Pancreas (tissue), 10 donors: ENCODE measurements at regions not wholly inside any gene's neighbourhood (a gene's known extent, or its start where the extent isn't known, plus 50 kb on each side); places are given as distances from the start of the nearest gene placed in this dataset.

ENCODE experiments used
- ATAC-seq, 4 donors: fragments of 200-7000 bp; cut with Tn5 transposase; one replicate each; pipeline versions ENCODE4 v1.8.0 to v1.9.1; 2020; ENCODE audit warnings: mild to moderate bottlenecking in 4 of 4, moderate library complexity in 4 of 4
- DNase-seq, 6 donors: peaks; one replicate each; pipeline ENCODE4 v3.0.0-alpha.2; 2020
- FAIRE-seq: peaks from 2 replicates; lab custom pipeline; 2012; peaks lifted over from hg19 to GRCh38; lab: Jason Lieb, UNC
- H3K27ac ChIP-seq, 4 donors: fragments of 200-600 bp; sonication (generic); 1 replicate in 3 of 4; 2 replicates in 1 of 4; pipeline versions ENCODE4 v1.5.0 to v1.8.0; 2020
- H3K27me3 ChIP-seq, 4 donors: fragments of 200-600 bp; one replicate each; pipeline ENCODE4 v1.8.0; 2021
- H3K36me3 ChIP-seq, 3 donors: fragments of 200-600 bp; sonication (generic) in 1 of 3; one replicate each; pipeline versions ENCODE4 v1.5.0 to v1.8.0; 2020 to 2021
- H3K4me1 ChIP-seq, 3 donors: fragments of 200-600 bp; one replicate each; pipeline ENCODE4 v1.8.0; 2021
- H3K4me3 ChIP-seq, 4 donors: fragments of 200-600 bp; sonication (generic) in 2 of 4; one replicate each; pipeline versions ENCODE4 v1.5.0 to v1.8.0; 2020 to 2021
- H3K9me3 ChIP-seq, 4 donors: fragments of 200-600 bp; one replicate each; pipeline ENCODE4 v1.8.0; 2021
- WGBS, 2 donors: extraction: QIAGEN DNeasy Blood & Tissue Kit; methylation state at CpG; one replicate each; pipeline ENCODE4 v1.1.7; 2013; 5-methylcytosine and 5-hydroxymethylcytosine counted together
- intact Hi-C, 3 donors: fragments of 100-400 bp; cut with DNase I; formaldehyde crosslinking; loops; one replicate each; pipeline versions ENCODE4 v1.11.1 to v1.14.2; 2022
- TF ChIP-seq, protein P1 (sequence below), 4 donors: fragments of 200-600 bp; sonication (generic) in 3 of 4; IDR thresholded peaks; one replicate each; pipeline versions ENCODE4 v1.5.0 to v1.8.0; 2021; ENCODE audit warnings: antibody characterized with exemption in 4 of 4
- donor health status: healthy with polysubstance abuse.
- donor health status: DM: no; HTN: no; CAD: no; lungs with moderate emphysema.
- donor health status: DM: no; HTN: no; CAD: no.
- donor health status: control.
- donor health status: control.
- donor health status: Bipolar disorder and iron deficiency.
- donor health status: DM: yes; HTN: yes; CAD: no.
- donor health status: DM: no; HTN: no; CAD: no.
- donor health status: DM: no; HTN: no; CAD: no.
- donor health status: DM: yes; HTN: yes; CAD: no.

DNA sequence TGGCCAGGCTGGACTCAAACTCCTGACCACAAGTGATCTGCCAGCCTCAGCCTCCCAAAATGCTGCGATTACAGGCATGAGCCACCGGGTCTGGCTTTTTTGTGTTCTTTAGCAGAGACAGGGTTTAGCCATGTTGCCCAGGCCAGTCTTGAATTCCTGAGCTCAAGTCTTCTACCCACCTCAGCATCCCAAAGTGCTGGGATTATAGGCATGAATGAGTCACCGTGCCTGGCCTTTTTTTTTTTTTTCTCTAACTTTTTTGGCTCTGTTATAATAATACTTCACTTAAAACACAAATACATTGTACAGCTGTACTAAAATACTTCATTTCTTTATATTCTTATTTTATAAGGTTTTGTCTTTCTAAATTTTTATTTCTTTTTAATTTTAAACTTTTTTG is 599.5 kb upstream of the PCDH9 start:
- FAIRE-seq (no peak), ATAC-seq (no peak)

DNA sequence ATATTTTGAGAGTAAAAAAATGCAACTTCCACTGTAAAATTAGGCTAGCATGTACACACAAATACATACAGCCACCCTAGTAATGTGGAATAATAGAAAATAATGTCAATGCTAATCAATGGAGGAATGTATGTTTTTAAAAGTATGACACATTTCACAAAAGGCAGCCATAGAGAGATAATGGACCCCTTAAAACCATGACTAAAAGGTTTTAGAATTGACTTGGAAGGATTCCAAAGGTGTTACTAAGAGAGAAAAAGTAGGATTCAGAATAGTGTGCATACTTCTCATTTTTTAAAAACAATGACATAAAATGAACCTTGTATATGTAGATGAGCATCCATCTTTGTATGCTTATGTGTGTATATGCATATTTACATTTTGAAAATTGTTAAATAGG is 597.9 kb upstream of the PCDH9 start:
- no peaks in the 10 kb centered on the region for H3K36me3 ChIP-seq
- intact Hi-C loops = no loop called here
- FAIRE-seq (no peak), ATAC-seq (no peak), DNase-seq (no peak)
- no peaks in the 10 kb centered on the region for H3K9me3 ChIP-seq
- no peak overlapping the region for H3K4me3 ChIP-seq
- no peak overlapping the region for H3K27ac ChIP-seq
- no peaks in the 10 kb centered on the region for H3K27me3 ChIP-seq
- TF ChIP-seq, protein P1, sequence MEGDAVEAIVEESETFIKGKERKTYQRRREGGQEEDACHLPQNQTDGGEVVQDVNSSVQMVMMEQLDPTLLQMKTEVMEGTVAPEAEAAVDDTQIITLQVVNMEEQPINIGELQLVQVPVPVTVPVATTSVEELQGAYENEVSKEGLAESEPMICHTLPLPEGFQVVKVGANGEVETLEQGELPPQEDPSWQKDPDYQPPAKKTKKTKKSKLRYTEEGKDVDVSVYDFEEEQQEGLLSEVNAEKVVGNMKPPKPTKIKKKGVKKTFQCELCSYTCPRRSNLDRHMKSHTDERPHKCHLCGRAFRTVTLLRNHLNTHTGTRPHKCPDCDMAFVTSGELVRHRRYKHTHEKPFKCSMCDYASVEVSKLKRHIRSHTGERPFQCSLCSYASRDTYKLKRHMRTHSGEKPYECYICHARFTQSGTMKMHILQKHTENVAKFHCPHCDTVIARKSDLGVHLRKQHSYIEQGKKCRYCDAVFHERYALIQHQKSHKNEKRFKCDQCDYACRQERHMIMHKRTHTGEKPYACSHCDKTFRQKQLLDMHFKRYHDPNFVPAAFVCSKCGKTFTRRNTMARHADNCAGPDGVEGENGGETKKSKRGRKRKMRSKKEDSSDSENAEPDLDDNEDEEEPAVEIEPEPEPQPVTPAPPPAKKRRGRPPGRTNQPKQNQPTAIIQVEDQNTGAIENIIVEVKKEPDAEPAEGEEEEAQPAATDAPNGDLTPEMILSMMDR (IDR thresholded peaks at IDR 0.05) = no peak
- H3K4me1 ChIP-seq = no peaks in the 10 kb centered on the region

More for the DNA sequence above, 599.5 kb upstream of the PCDH9 start:
- TF ChIP-seq, protein P1 (IDR thresholded peaks at IDR 0.05) = no peak
- H3K4me1 ChIP-seq = no peaks in the 10 kb centered on the region
- intact Hi-C loops = no loop called here
- 77 to 84% methylated on average over 3 of the region's 3 CpGs for WGBS, 2 donors
- no peaks in the 10 kb centered on the region for H3K9me3 ChIP-seq
- no peak overlapping the region for H3K4me3 ChIP-seq
- no peaks in the 10 kb centered on the region for H3K36me3 ChIP-seq
- no peak overlapping the region for H3K27ac ChIP-seq
- DNase-seq = no peak
- no peaks in the 10 kb centered on the region for H3K27me3 ChIP-seq

DNA sequence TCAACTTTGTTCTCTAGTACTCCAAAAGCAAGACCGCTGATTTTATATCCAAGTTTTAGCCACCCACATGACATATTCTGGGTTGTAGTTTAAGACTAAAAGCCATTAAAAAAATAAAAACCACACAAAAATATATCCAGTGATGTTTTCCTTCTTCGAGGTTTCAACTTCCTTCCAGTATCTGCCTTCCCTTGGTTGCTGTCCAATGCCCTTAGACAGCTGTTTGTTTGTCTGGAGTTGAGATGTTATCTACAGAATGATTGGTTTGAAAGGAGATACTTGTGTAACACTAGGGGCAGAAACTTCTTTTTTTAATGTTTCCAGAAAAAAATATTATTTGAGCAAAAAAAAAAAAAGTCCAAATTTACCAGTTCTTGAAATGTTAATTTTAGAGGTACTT is 591.5 kb upstream of the PCDH9 start:
- no peak overlapping the region for H3K27ac ChIP-seq
- intact Hi-C loops = no loop called here
- no peak for FAIRE-seq
- no peaks in the 10 kb centered on the region for H3K27me3 ChIP-seq
- DNase-seq = no peak
- TF ChIP-seq, protein P1 (IDR thresholded peaks at IDR 0.05) = no peak
- H3K4me1 ChIP-seq = no peaks in the 10 kb centered on the region
- H3K4me3 ChIP-seq = no peak overlapping the region
- H3K9me3 ChIP-seq = no peaks in the 10 kb centered on the region
- WGBS, 2 donors = 67 to 74% methylated on average over 2 of the region's 2 CpGs
- H3K36me3 ChIP-seq = no peaks in the 10 kb centered on the region
- ATAC-seq = no peak

DNA sequence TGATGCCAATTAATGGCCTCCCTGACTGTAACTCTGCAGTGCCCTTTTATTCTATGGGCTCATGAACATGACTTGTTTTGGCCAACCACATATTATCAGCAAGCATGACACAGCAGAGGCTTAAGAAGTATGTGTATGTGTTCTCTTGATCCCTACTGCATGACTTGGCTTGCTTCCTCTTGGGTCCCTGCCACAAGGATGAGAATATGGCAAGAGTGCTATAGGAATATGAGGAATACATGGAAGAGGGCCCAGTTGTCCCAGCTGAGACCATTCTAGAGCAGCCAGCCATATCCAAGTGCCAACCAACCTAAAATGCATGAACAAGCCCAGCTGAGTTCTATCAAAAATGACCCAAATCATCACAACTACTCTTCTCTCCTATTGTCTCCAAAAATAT is 576.7 kb upstream of the PCDH9 start:
- DNase-seq = no peak
- Histone ChIP-seq H3K27ac (no peak overlapping the region), H3K4me3 (no peak overlapping the region), H3K36me3 (no peaks in the 10 kb centered on the region), H3K27me3 (no peaks in the 10 kb centered on the region), H3K9me3 (no peaks in the 10 kb centered on the region), H3K4me1 (no peaks in the 10 kb centered on the region)
- TF ChIP-seq, protein P1 (IDR thresholded peaks at IDR 0.05) = no peak
- intact Hi-C loops = no loop called here
- ATAC-seq = no peak
- no peak for FAIRE-seq

DNA sequence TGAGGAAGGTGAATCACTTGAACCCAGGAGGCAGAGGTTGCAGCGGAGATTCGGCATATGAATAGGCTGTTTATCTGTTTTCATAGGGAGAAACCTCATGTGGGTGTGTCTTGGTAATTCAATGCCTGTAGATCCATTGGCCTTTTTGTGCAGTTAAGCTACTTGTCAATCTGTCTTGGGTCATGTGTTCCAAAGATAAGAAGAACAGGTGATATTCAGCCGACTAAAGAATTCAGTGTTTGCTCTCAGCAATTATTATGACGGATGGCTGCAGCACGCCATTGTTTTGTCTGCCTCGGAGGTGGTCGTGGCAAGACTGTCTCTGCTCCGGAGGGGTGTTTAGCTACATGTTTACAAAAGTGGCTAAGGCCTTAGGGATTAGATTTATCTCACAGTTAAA is 573.0 kb upstream of the PCDH9 start:
- DNase-seq = no peak
- no peak for FAIRE-seq
- Histone ChIP-seq H3K4me1 (no peaks in the 10 kb centered on the region), H3K27ac (no peak overlapping the region), H3K27me3 (no peaks in the 10 kb centered on the region), H3K36me3 (no peaks in the 10 kb centered on the region), H3K4me3 (no peak overlapping the region), H3K9me3 (no peaks in the 10 kb centered on the region)
- intact Hi-C loops = no loop called here
- TF ChIP-seq, protein P1 (IDR thresholded peaks at IDR 0.05) = no peak
- no peak for ATAC-seq
- WGBS, 2 donors = 20 to 25% methylated on average over 8 of the region's 8 CpGs
